ENCODE measurements at regions not wholly inside any gene's neighbourhood (a gene's known extent, or its start where the extent isn't known, plus 50 kb on each side); places are given as distances from the start of the nearest gene placed in this dataset.

DNA sequence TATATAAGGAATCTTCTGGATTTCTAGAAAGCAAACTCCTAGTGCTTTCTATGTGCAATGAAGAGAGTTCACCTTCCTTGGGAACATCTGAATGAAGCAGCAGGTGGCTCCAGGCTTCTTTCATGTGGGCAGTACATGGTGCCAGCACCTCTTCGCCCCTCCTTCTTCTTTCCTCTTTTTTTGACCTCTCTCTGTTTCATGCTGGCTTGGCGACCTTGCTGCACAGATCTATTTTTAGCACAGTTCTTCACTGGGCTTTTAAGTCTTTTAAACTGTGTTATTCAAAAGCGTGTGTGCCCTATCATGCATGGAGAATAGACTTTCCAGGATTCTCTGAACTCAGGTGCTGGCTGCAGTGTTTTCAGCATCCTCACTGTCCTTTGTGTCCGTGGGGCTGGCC lies 400.3 kb upstream of the PRKCQ start:
- TF ChIP-seq CREB1 (CRISPR knock-in tag; IDR thresholded peaks at IDR 0.05; ENCODE audit: low read depth): no peak
- TF ChIP-seq POLR2AphosphoS5 (IDR thresholded peaks at IDR 0.05; ENCODE audit: low read depth): no peak
- no peak for TF ChIP-seq ZNF114 (CRISPR knock-in tag; IDR thresholded peaks at IDR 0.05)
- TF ChIP-seq, protein P1, sequence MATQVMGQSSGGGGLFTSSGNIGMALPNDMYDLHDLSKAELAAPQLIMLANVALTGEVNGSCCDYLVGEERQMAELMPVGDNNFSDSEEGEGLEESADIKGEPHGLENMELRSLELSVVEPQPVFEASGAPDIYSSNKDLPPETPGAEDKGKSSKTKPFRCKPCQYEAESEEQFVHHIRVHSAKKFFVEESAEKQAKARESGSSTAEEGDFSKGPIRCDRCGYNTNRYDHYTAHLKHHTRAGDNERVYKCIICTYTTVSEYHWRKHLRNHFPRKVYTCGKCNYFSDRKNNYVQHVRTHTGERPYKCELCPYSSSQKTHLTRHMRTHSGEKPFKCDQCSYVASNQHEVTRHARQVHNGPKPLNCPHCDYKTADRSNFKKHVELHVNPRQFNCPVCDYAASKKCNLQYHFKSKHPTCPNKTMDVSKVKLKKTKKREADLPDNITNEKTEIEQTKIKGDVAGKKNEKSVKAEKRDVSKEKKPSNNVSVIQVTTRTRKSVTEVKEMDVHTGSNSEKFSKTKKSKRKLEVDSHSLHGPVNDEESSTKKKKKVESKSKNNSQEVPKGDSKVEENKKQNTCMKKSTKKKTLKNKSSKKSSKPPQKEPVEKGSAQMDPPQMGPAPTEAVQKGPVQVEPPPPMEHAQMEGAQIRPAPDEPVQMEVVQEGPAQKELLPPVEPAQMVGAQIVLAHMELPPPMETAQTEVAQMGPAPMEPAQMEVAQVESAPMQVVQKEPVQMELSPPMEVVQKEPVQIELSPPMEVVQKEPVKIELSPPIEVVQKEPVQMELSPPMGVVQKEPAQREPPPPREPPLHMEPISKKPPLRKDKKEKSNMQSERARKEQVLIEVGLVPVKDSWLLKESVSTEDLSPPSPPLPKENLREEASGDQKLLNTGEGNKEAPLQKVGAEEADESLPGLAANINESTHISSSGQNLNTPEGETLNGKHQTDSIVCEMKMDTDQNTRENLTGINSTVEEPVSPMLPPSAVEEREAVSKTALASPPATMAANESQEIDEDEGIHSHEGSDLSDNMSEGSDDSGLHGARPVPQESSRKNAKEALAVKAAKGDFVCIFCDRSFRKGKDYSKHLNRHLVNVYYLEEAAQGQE (IDR thresholded peaks at IDR 0.05; ENCODE audit: unreplicated experiment): no peak
- TF ChIP-seq ZNF331 (CRISPR knock-in tag; IDR thresholded peaks at IDR 0.05; ENCODE audit: low read depth): no peak
- no peak for TF ChIP-seq EZH2phosphoT487 (IDR thresholded peaks at IDR 0.05; ENCODE audit: unreplicated experiment)
- TF ChIP-seq, protein P2, sequence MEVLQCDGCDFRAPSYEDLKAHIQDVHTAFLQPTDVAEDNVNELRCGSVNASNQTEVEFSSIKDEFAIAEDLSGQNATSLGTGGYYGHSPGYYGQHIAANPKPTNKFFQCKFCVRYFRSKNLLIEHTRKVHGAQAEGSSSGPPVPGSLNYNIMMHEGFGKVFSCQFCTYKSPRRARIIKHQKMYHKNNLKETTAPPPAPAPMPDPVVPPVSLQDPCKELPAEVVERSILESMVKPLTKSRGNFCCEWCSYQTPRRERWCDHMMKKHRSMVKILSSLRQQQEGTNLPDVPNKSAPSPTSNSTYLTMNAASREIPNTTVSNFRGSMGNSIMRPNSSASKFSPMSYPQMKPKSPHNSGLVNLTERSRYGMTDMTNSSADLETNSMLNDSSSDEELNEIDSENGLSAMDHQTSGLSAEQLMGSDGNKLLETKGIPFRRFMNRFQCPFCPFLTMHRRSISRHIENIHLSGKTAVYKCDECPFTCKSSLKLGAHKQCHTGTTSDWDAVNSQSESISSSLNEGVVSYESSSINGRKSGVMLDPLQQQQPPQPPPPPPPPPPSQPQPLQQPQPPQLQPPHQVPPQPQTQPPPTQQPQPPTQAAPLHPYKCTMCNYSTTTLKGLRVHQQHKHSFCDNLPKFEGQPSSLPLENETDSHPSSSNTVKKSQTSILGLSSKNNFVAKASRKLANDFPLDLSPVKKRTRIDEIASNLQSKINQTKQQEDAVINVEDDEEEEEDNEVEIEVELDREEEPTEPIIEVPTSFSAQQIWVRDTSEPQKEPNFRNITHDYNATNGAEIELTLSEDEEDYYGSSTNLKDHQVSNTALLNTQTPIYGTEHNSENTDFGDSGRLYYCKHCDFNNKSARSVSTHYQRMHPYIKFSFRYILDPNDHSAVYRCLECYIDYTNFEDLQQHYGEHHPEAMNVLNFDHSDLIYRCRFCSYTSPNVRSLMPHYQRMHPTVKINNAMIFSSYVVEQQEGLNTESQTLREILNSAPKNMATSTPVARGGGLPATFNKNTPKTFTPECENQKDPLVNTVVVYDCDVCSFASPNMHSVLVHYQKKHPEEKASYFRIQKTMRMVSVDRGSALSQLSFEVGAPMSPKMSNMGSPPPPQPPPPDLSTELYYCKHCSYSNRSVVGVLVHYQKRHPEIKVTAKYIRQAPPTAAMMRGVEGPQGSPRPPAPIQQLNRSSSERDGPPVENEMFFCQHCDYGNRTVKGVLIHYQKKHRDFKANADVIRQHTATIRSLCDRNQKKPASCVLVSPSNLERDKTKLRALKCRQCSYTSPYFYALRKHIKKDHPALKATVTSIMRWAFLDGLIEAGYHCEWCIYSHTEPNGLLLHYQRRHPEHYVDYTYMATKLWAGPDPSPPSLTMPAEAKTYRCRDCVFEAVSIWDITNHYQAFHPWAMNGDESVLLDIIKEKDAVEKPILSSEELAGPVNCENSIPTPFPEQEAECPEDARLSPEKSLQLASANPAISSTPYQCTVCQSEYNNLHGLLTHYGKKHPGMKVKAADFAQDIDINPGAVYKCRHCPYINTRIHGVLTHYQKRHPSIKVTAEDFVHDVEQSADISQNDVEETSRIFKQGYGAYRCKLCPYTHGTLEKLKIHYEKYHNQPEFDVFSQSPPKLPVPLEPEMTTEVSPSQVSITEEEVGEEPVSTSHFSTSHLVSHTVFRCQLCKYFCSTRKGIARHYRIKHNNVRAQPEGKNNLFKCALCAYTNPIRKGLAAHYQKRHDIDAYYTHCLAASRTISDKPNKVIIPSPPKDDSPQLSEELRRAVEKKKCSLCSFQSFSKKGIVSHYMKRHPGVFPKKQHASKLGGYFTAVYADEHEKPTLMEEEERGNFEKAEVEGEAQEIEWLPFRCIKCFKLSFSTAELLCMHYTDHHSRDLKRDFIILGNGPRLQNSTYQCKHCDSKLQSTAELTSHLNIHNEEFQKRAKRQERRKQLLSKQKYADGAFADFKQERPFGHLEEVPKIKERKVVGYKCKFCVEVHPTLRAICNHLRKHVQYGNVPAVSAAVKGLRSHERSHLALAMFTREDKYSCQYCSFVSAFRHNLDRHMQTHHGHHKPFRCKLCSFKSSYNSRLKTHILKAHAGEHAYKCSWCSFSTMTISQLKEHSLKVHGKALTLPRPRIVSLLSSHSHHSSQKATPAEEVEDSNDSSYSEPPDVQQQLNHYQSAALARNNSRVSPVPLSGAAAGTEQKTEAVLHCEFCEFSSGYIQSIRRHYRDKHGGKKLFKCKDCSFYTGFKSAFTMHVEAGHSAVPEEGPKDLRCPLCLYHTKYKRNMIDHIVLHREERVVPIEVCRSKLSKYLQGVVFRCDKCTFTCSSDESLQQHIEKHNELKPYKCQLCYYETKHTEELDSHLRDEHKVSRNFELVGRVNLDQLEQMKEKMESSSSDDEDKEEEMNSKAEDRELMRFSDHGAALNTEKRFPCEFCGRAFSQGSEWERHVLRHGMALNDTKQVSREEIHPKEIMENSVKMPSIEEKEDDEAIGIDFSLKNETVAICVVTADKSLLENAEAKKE (CRISPR knock-in tag; IDR thresholded peaks at IDR 0.05): no peak
- TF ChIP-seq, protein P3, sequence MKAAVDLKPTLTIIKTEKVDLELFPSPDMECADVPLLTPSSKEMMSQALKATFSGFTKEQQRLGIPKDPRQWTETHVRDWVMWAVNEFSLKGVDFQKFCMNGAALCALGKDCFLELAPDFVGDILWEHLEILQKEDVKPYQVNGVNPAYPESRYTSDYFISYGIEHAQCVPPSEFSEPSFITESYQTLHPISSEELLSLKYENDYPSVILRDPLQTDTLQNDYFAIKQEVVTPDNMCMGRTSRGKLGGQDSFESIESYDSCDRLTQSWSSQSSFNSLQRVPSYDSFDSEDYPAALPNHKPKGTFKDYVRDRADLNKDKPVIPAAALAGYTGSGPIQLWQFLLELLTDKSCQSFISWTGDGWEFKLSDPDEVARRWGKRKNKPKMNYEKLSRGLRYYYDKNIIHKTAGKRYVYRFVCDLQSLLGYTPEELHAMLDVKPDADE (IDR thresholded peaks at IDR 0.05): no peak
- no peak for TF ChIP-seq JUNB (IDR thresholded peaks at IDR 0.05; ENCODE audit: unreplicated experiment)
- no peak for TF ChIP-seq STAT1 (IDR thresholded peaks at IDR 0.05; ENCODE audit: unreplicated experiment)
- Histone ChIP-seq H2AFZ (peak overlapping the region; percentile 72; the same call in 1 of the 2 replicates), H3K9me2 (ENCODE audit: insufficient read depth) (no peaks in the 10 kb centered on the region), H3F3A (replicated peaks; ENCODE audit: low read depth) (no peaks in the 10 kb centered on the region), H3K27ac (ENCODE audit: low read depth) (no peak overlapping the region), H3K4me3 (no peak overlapping the region), H3K79me2 (replicated peaks; ENCODE audit: insufficient read depth) (no peaks in the 10 kb centered on the region; the same call in 1 of the 2 replicates), H3K4me1 (ENCODE audit: insufficient read depth) (peaks cover 19% of the 10 kb centered on the region), H3K4me2 (no peak overlapping the region), H3K27me3 (ENCODE audit: insufficient read depth) (no peaks in the 10 kb centered on the region), H3K36me3 (ENCODE audit: insufficient read depth) (no peaks in the 10 kb centered on the region), H4K20me1 (replicated peaks; ENCODE audit: insufficient read depth) (no peaks in the 10 kb centered on the region)
- Mint-ChIP-seq H3K4me3 (no peak overlapping the region), H3K27me3 (ENCODE audit: insufficient read depth, low read depth, poor library complexity) (no peaks in the 10 kb centered on the region), H3K36me3 (ENCODE audit: low read depth) (no peaks in the 10 kb centered on the region), H3K4me1 (peaks cover 13% of the 10 kb centered on the region; the same call in 2 of the 3 replicates), H3K9me3 (no peaks in the 10 kb centered on the region), H3K27ac (no peak overlapping the region; the same call in 1 of the 2 replicates)
- no peak for ATAC-seq
- DNase-seq (ENCODE audit: low spot score): no peak
